ES-I3 (cell line): ENCODE measurements at regions not wholly inside any gene's neighbourhood (a gene's known extent, or its start where the extent isn't known, plus 50 kb on each side); places are given as distances from the start of the nearest gene placed in this dataset.

Experiments
- H3K36me3 ChIP-seq: 2 replicates; pipeline ENCODE4 v1.6.1; 2013; ENCODE audit warnings: mild to moderate bottlenecking, low read length, control low read depth, moderate library complexity; ENCODE audit not compliant: insufficient read depth
- H3K4me1 ChIP-seq: 2 replicates; pipeline ENCODE4 v1.6.1; 2013; ENCODE audit warnings: mild to moderate bottlenecking, control low read depth, low read length; ENCODE audit not compliant: insufficient read depth
- H3K9ac ChIP-seq: 2 replicates; pipeline ENCODE4 v1.6.1; 2013; ENCODE audit warnings: low read depth, mild to moderate bottlenecking, low read length, moderate library complexity
- H3K9me3 ChIP-seq: 2 replicates; pipeline ENCODE4 v1.6.1; 2013; ENCODE audit warnings: mild to moderate bottlenecking, low read length, moderate library complexity; ENCODE audit not compliant: control insufficient read depth, insufficient read depth

- Histone ChIP-seq H3K9me3 (no peaks in the 10 kb centered on the region), H3K9ac (no peak overlapping the region), H3K36me3 (no peaks in the 10 kb centered on the region), H3K4me1 (0 out of 2 replicates have a peak, but pooled peaks cover under 1% of the 10 kb centered on the region)
These were observed 150.1 kb downstream of the DHX15 start for GRCh38 chr4:24434241-24434640.

GRCh38 chr4:24433515-24434214, 150.7 kb downstream of the DHX15 start:
- Histone ChIP-seq H3K4me1 (peaks cover 5% of the 10 kb centered on the region; the same call in 1 of the 2 replicates), H3K9me3 (no peaks in the 10 kb centered on the region), H3K9ac (no peak overlapping the region), H3K36me3 (no peaks in the 10 kb centered on the region)

DNA sequence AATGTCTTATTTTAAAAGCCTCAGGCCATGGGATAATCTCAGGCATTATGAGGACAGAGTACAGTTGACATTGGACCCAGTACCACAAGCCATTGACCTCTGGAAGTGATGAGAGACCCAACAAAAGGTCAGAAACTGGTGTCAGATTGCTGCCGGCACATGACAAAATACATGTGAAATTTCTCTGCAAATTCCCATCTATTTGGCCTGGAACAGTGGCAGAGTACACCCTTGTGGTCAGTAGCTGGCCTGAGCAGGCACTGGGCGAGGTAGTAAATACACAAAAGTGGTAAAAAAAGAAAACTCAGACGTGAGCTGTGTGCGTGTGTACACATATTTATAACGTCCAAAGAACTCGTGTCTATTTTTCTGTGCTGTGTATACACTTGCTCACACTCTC, 155.5 kb downstream of the DHX15 start:
- H3K9ac ChIP-seq, result no peak overlapping the region
- H3K9me3 ChIP-seq, result no peaks in the 10 kb centered on the region
- peaks cover 5% of the 10 kb centered on the region; the same call in 1 of the 2 replicates for H3K4me1 ChIP-seq
- H3K36me3 ChIP-seq, result no peaks in the 10 kb centered on the region

- H3K4me1 ChIP-seq, result peaks cover 5% of the 10 kb centered on the region; the same call in 1 of the 2 replicates
- H3K36me3 ChIP-seq, result no peaks in the 10 kb centered on the region
- no peak overlapping the region for H3K9ac ChIP-seq
- H3K9me3 ChIP-seq, result no peaks in the 10 kb centered on the region
These were observed 157.8 kb downstream of the DHX15 start for GRCh38 chr4:24426557-24426956.

GRCh38 chr4:24425863-24426262, 158.5 kb downstream of the DHX15 start:
- Histone ChIP-seq H3K36me3 (no peaks in the 10 kb centered on the region), H3K9ac (no peak overlapping the region)

DNA sequence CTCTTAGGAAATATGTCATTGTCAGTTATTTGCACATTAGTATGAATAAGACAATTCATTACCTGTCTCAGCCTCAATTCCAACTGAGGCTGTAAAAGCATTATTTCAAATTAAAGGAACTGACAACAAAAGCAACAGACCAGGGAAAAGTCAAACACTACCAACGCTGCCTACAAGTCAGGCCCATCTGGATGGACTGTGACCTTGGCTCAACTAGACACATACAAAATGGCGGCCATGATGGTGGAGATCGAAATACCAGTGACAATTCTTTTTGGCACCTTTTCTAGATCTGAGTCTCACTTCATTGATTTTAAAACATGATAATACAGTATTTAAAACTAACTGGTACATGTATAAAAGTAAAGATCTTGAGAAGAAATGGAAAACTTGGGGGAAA, 160.7 kb downstream of the DHX15 start:
- H3K4me1 ChIP-seq, result no peaks in the 10 kb centered on the region
- no peaks in the 10 kb centered on the region for H3K9me3 ChIP-seq
- no peaks in the 10 kb centered on the region for H3K36me3 ChIP-seq
- H3K9ac ChIP-seq, result no peak overlapping the region

More at GRCh38 chr4:24425863-24426262, 158.5 kb downstream of the DHX15 start:
- peaks cover 5% of the 10 kb centered on the region; the same call in 1 of the 2 replicates for H3K4me1 ChIP-seq
- no peaks in the 10 kb centered on the region for H3K9me3 ChIP-seq

GRCh38 chr4:24422644-24423043, 161.7 kb downstream of the DHX15 start:
- Histone ChIP-seq H3K4me1 (no peaks in the 10 kb centered on the region), H3K9ac (no peak overlapping the region)

GRCh38 chr4:24419181-24420034, 164.9 kb downstream of the DHX15 start:
- Histone ChIP-seq H3K4me1 (no peaks in the 10 kb centered on the region), H3K36me3 (no peaks in the 10 kb centered on the region), H3K9ac (no peak overlapping the region), H3K9me3 (no peaks in the 10 kb centered on the region)

More at GRCh38 chr4:24422644-24423043, 161.7 kb downstream of the DHX15 start:
- Histone ChIP-seq H3K36me3 (no peaks in the 10 kb centered on the region), H3K9me3 (no peaks in the 10 kb centered on the region)

- Histone ChIP-seq H3K9ac (no peak overlapping the region), H3K9me3 (no peaks in the 10 kb centered on the region), H3K36me3 (no peaks in the 10 kb centered on the region), H3K4me1 (peaks cover 16% of the 10 kb centered on the region; the same call in 1 of the 2 replicates)
These were observed 167.1 kb downstream of the DHX15 start for GRCh38 chr4:24417206-24417605.

GRCh38 chr4:24416293-24416692, 168.1 kb downstream of the DHX15 start:
- no peaks in the 10 kb centered on the region for H3K36me3 ChIP-seq
- H3K9ac ChIP-seq, result no peak overlapping the region
- H3K9me3 ChIP-seq, result no peaks in the 10 kb centered on the region
- peaks cover 16% of the 10 kb centered on the region; the same call in 1 of the 2 replicates for H3K4me1 ChIP-seq

DNA sequence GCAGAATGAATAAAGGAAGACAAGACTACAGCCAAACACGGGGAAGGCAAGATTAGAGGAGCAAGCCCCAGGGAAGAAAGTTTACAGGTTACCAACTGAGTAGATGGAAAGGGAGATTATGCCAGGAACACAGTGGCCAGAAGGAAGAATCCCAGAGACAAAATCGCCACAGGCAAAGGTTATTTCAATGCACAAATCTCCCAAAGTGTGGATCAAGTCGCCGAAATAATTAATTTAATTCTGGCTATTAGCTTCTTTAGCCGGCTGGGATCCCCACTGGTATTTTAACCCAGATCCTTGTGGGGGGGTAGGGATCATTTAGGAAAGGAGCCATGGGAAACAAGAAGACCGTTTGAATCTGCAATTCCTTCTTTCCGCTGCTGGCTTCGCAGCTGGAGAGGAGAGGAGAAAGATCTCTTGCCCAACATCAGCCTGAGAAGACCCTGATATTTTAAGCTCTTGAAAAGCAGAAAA, 171.0 kb downstream of the DHX15 start:
- Histone ChIP-seq H3K36me3 (no peaks in the 10 kb centered on the region), H3K9ac (no peak overlapping the region), H3K4me1 (peaks cover 16% of the 10 kb centered on the region; the same call in 1 of the 2 replicates), H3K9me3 (no peaks in the 10 kb centered on the region)

- H3K9me3 ChIP-seq, result no peaks in the 10 kb centered on the region
- H3K36me3 ChIP-seq, result no peaks in the 10 kb centered on the region
- H3K9ac ChIP-seq, result no peak overlapping the region
- peaks cover 16% of the 10 kb centered on the region; the same call in 1 of the 2 replicates for H3K4me1 ChIP-seq
These were observed 172.5 kb downstream of the DHX15 start for GRCh38 chr4:24411806-24412205.

GRCh38 chr4:24411299-24411698, 173.1 kb downstream of the DHX15 start:
- Histone ChIP-seq H3K9ac (no peak overlapping the region), H3K9me3 (no peaks in the 10 kb centered on the region), H3K36me3 (no peaks in the 10 kb centered on the region), H3K4me1 (peaks cover 16% of the 10 kb centered on the region; the same call in 1 of the 2 replicates)

- H3K9me3 ChIP-seq, result no peaks in the 10 kb centered on the region
These were observed 175.7 kb downstream of the DHX15 start for GRCh38 chr4:24408640-24409039.

More at GRCh38 chr4:24408640-24409039, 175.7 kb downstream of the DHX15 start:
- Histone ChIP-seq H3K4me1 (peaks cover 11% of the 10 kb centered on the region; the same call in 1 of the 2 replicates), H3K9ac (no peak overlapping the region), H3K36me3 (no peaks in the 10 kb centered on the region)
